Ammon's horn (tissue), 1 donor: ENCODE measurements at regions not wholly inside any gene's neighbourhood (a gene's known extent, or its start where the extent isn't known, plus 50 kb on each side); places are given as distances from the start of the nearest gene placed in this dataset.
A peak's percentile ranks its signal among the peaks of the same experiment; 100 is the strongest.
"Not testable (repeated sequence)": the region's sequence is repeated elsewhere in the genome, so short reads cannot be mapped to it uniquely, and the experiment has no call there.

Experiments used
- DNase-seq: peaks from one replicate; pipeline ENCODE4 v3.0.0-alpha.2; 2016; ENCODE audit warnings: low spot score

GRCh38 chr11:45754741-45755140 is 50.2 kb upstream of the SLC35C1 start:
- DNase-seq, result no peak

- DNase-seq, result peak; percentile 27
Measured at GRCh38 chr11:45754261-45754709, 50.7 kb upstream of the SLC35C1 start.

GRCh38 chr11:45752106-45752505 is 52.8 kb upstream of the SLC35C1 start:
- no peak for DNase-seq

GRCh38 chr11:45751430-45751829 is 53.5 kb upstream of the SLC35C1 start:
- peak; percentile 47 for DNase-seq

- no peak for DNase-seq
Measured at GRCh38 chr11:45750439-45750838, 54.5 kb upstream of the SLC35C1 start.

- DNase-seq, result no peak
Measured at GRCh38 chr11:45748801-45749200, 56.1 kb upstream of the SLC35C1 start.

- DNase-seq, result peak; percentile 68
Measured at GRCh38 chr11:45745065-45745811, 59.7 kb upstream of the SLC35C1 start.

- DNase-seq, result no peak
Measured at GRCh38 chr11:45743556-45744468, 61.1 kb upstream of the SLC35C1 start.

GRCh38 chr11:45741582-45741981 is 63.4 kb upstream of the SLC35C1 start:
- no peak for DNase-seq

GRCh38 chr11:45741032-45741431 is 63.9 kb upstream of the SLC35C1 start:
- no peak for DNase-seq

GRCh38 chr11:45739866-45740265 is 65.1 kb upstream of the SLC35C1 start:
- DNase-seq, result no peak

- not testable (repeated sequence) for DNase-seq
Measured at GRCh38 chr11:45739071-45739470, 65.9 kb upstream of the SLC35C1 start.

- not testable (repeated sequence) for DNase-seq
Measured at GRCh38 chr11:45738194-45738593, 66.8 kb upstream of the SLC35C1 start.

- no peak for DNase-seq
Measured at GRCh38 chr11:45737056-45737455, 67.9 kb upstream of the SLC35C1 start.

GRCh38 chr11:45736424-45736823 is 68.5 kb upstream of the SLC35C1 start:
- no peak for DNase-seq

GRCh38 chr11:45733176-45733575 is 67.8 kb upstream of the CHST1 start:
- no peak for DNase-seq

GRCh38 chr11:45732343-45732742 is 66.9 kb upstream of the CHST1 start:
- DNase-seq, result no peak

- not testable (repeated sequence) for DNase-seq
Measured at GRCh38 chr11:45731171-45731570, 65.7 kb upstream of the CHST1 start.

- no peak for DNase-seq
Measured at GRCh38 chr11:45730014-45730413, 64.6 kb upstream of the CHST1 start.

- no peak for DNase-seq
Measured at GRCh38 chr11:45726493-45727054, 61.2 kb upstream of the CHST1 start.

GRCh38 chr11:45725776-45726492 is 60.5 kb upstream of the CHST1 start:
- no peak for DNase-seq

GRCh38 chr11:45725121-45725520 is 59.7 kb upstream of the CHST1 start:
- DNase-seq, result peak; percentile 21
